OCI-LY7 (cell line): ENCODE measurements at regions not wholly inside any gene's neighbourhood (a gene's known extent, or its start where the extent isn't known, plus 50 kb on each side); places are given as distances from the start of the nearest gene placed in this dataset.

Experiments used
- BruUV-seq: library from RNA; stranded (reverse); fragments of 400-500 nt; replicated peaks from 2 replicates; lab custom pipeline; 2021; lab: Mats Ljungman, UMichigan
- CTCF ChIA-PET: fragments of 300-600 bp; sonication (Branson Sonifier 250); formaldehyde crosslinking; loops from one replicate; lab custom pipeline; 2022; ENCODE audit warnings: antibody characterized with exemption; ENCODE audit not compliant: unreplicated experiment; lab: Charles Lee
- POLR2A ChIA-PET: fragments of 300-600 bp; sonication (Branson Sonifier 250); formaldehyde crosslinking; loops from one replicate; lab custom pipeline; 2022; ENCODE audit warnings: antibody characterized with exemption; lab: Charles Lee
- DNase-seq: peaks from one replicate; pipeline ENCODE4 v3.0.0-alpha.2; 2015; ENCODE audit warnings: low spot score
- H2AFZ ChIP-seq: fragments of 200-600 bp; sonication (generic), shearing (Covaris generic); 2 replicates; pipeline ENCODE4 v1.6.1; 2014; ENCODE audit warnings: mild to moderate bottlenecking, antibody characterized with exemption, low read length, moderate library complexity
- H3K27ac ChIP-seq: fragments of 200-600 bp; sonication (generic); 2 replicates; pipeline ENCODE4 v1.5.1; 2014; ENCODE audit warnings: mixed run types, low read depth, mild to moderate bottlenecking, moderate library complexity, low read length, inconsistent platforms; ENCODE audit not compliant: poor library complexity, severe bottlenecking
- H3K36me3 ChIP-seq: fragments of 200-600 bp; sonication (generic); 2 replicates; pipeline ENCODE4 v1.6.1; 2014; ENCODE audit warnings: mild to moderate bottlenecking, antibody characterized with exemption, low read length, moderate library complexity, mixed read lengths; ENCODE audit not compliant: insufficient read depth
- H3K4me1 ChIP-seq: fragments of 200-600 bp; sonication (generic); 2 replicates; pipeline ENCODE4 v1.5.1; 2014; ENCODE audit warnings: mild to moderate bottlenecking, low read length; ENCODE audit not compliant: insufficient read depth, poor library complexity, severe bottlenecking
- H3K4me2 ChIP-seq: fragments of 200-600 bp; sonication (generic); 2 replicates; pipeline ENCODE4 v1.6.1; 2014; ENCODE audit warnings: mild to moderate bottlenecking, low read length
- H3K4me3 ChIP-seq: fragments of 200-600 bp; sonication (generic); 2 replicates; pipeline ENCODE4 v1.5.1; 2014; ENCODE audit warnings: mild to moderate bottlenecking, low read depth, low read length; ENCODE audit not compliant: poor library complexity, severe bottlenecking
- H3K79me2 ChIP-seq: fragments of 200-600 bp; sonication (generic); 2 replicates; pipeline ENCODE4 v1.6.1; 2016; ENCODE audit warnings: low read depth, mild to moderate bottlenecking, low read length, moderate library complexity, mixed read lengths; ENCODE audit not compliant: insufficient read depth
- H3K9me2 ChIP-seq: fragments of 200-600 bp; sonication (generic); 2 replicates; pipeline ENCODE4 v1.6.1; 2016; ENCODE audit warnings: mild to moderate bottlenecking, low read length, mixed read lengths; ENCODE audit not compliant: insufficient read depth
- H3K9me3 ChIP-seq: fragments of 200-600 bp; sonication (generic); 2 replicates; pipeline ENCODE4 v1.6.1; 2014; ENCODE audit warnings: mild to moderate bottlenecking, mixed run types, low read length, mixed read lengths
- H4K20me1 ChIP-seq: fragments of 200-600 bp; sonication (generic); 2 replicates; pipeline ENCODE4 v1.6.1; 2014; ENCODE audit warnings: mild to moderate bottlenecking, antibody characterized with exemption, low read length, moderate library complexity, mixed read lengths; ENCODE audit not compliant: insufficient read depth
- EZH2phosphoT487 ChIP-seq: fragments of 200-600 bp; sonication (generic); IDR thresholded peaks from 2 replicates; pipeline ENCODE4 v1.6.1; 2018; ENCODE audit warnings: low read depth, borderline replicate concordance, mild to moderate bottlenecking, mixed run types, antibody characterized with exemption, low read length, moderate library complexity, mixed read lengths
- intact Hi-C: fragments of 100-400 bp; cut with micrococcal nuclease; formaldehyde crosslinking; loops from one replicate; pipeline ENCODE4 v1.10.0; 2022; ENCODE audit not compliant: unreplicated experiment
- TF ChIP-seq, protein P1 (sequence below): fragments of 200-600 bp; sonication (generic); conservative IDR thresholded peaks from 2 replicates; pipeline ENCODE4 v1.5.1; 2014; ENCODE audit warnings: mild to moderate bottlenecking, antibody characterized with exemption, low read length, moderate library complexity, mixed read lengths

DNA sequence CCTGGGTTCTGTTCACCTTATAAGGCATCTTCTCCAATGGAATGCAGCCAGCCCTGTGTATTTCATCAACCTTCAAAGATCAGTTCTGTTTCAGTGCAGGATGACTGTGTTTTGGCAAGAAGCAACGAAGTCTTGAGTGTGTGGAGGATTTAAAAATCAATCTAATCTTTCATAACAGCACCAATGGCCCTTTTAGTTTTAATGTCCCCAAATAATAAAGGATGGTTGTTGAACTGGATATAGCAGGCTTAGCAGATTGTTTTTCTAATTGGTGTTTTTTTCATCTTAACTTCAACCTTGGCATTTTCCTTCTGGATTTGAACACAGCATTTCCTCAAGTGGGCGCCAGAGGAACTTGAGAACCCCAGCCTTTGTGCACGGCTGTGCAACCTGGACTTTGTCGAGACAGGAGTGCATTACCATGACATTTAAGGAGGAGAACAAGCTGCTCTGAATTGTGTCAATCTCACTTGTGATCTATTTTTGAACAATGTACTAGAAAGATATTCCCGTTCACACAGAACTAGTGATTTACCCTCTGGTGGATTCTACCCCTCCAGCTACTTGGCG, 313.3 kb upstream of the AKR1E2 start:
- ChIA-PET POLR2A (no interaction called here), CTCF (no interaction called here)
- intact Hi-C loops, result no loop called here
- Histone ChIP-seq H3K79me2 (no peaks in the 10 kb centered on the region), H3K27ac (no peak overlapping the region), H3K9me3 (no peaks in the 10 kb centered on the region), H4K20me1 (no peaks in the 10 kb centered on the region), H3K36me3 (no peaks in the 10 kb centered on the region), H3K4me3 (no peak overlapping the region), H3K9me2 (no peaks in the 10 kb centered on the region), H2AFZ (no peak overlapping the region), H3K4me2 (no peak overlapping the region), H3K4me1 (peaks cover 7% of the 10 kb centered on the region)
- DNase-seq, result peak; percentile 4
- BruUV-seq, result no TSS peak
- no peak for TF ChIP-seq EZH2phosphoT487
- TF ChIP-seq, protein P1, sequence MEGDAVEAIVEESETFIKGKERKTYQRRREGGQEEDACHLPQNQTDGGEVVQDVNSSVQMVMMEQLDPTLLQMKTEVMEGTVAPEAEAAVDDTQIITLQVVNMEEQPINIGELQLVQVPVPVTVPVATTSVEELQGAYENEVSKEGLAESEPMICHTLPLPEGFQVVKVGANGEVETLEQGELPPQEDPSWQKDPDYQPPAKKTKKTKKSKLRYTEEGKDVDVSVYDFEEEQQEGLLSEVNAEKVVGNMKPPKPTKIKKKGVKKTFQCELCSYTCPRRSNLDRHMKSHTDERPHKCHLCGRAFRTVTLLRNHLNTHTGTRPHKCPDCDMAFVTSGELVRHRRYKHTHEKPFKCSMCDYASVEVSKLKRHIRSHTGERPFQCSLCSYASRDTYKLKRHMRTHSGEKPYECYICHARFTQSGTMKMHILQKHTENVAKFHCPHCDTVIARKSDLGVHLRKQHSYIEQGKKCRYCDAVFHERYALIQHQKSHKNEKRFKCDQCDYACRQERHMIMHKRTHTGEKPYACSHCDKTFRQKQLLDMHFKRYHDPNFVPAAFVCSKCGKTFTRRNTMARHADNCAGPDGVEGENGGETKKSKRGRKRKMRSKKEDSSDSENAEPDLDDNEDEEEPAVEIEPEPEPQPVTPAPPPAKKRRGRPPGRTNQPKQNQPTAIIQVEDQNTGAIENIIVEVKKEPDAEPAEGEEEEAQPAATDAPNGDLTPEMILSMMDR, result peak; percentile 41

DNA sequence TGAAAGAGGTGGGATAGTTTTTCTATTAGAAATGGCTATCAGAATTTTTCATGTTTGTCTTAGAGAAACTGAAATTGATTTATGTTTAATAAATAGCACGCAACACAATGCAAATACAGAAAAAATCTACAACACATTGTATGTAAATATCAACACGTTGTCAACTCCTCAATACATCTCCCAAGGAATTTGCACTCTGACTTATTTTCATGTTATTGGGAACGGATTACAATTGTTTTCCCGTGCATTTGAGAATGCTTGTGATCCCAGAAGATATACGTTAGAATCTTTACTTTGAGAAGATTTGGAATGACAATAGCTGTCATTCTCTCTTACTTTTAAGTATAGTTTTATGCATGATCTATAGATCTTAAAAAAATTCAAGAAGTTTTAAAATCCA, 313.8 kb upstream of the AKR1E2 start:
- H3K9me3 ChIP-seq, result no peaks in the 10 kb centered on the region
- ChIA-PET CTCF (no interaction called here), POLR2A (no interaction called here)
- H4K20me1 ChIP-seq, result no peaks in the 10 kb centered on the region
- no TSS peak for BruUV-seq
- intact Hi-C loops, result no loop called here
- H3K9me2 ChIP-seq, result no peaks in the 10 kb centered on the region
- peaks cover 7% of the 10 kb centered on the region for H3K4me1 ChIP-seq
- no peaks in the 10 kb centered on the region for H3K79me2 ChIP-seq
- no peaks in the 10 kb centered on the region for H3K36me3 ChIP-seq
- H2AFZ ChIP-seq, result no peak overlapping the region
- H3K27ac ChIP-seq, result no peak overlapping the region
- no peak for TF ChIP-seq EZH2phosphoT487
- TF ChIP-seq, protein P1, result no peak
- no peak overlapping the region for H3K4me3 ChIP-seq
- H3K4me2 ChIP-seq, result no peak overlapping the region
- no peak for DNase-seq

DNA sequence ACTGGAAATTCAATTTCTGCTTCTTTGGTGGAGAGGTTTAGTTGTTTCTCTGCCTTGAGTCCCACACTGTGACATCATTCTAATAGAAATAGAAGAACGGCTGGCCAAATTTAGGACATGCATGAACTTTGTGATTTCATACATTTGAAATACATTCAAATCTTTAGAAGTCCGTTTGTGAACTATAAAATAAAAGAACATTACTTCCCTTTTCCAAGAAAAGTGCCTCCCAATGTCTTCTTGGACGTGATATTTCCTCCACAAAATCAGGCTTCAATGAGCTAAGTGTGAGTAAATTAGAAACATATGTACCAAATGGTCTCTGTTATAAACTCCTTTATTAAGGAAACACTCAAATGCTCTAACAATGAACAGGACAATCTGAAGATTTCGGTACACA, 314.5 kb upstream of the AKR1E2 start:
- ChIA-PET POLR2A (no interaction called here), CTCF (no interaction called here)
- H4K20me1 ChIP-seq, result no peaks in the 10 kb centered on the region
- no peaks in the 10 kb centered on the region for H3K79me2 ChIP-seq
- no peaks in the 10 kb centered on the region for H3K9me3 ChIP-seq
- no peaks in the 10 kb centered on the region for H3K9me2 ChIP-seq
- no peaks in the 10 kb centered on the region for H3K36me3 ChIP-seq
- DNase-seq, result no peak
- TF ChIP-seq EZH2phosphoT487, result no peak
- TF ChIP-seq, protein P1, result no peak
- BruUV-seq, result no TSS peak
- H3K4me3 ChIP-seq, result no peak overlapping the region
- H3K27ac ChIP-seq, result no peak overlapping the region
- H3K4me1 ChIP-seq, result peaks cover 7% of the 10 kb centered on the region
- no peak overlapping the region for H2AFZ ChIP-seq
- intact Hi-C loops, result no loop called here
- no peak overlapping the region for H3K4me2 ChIP-seq
